SK-N-SH (cell line): ENCODE measurements at regions not wholly inside any gene's neighbourhood (a gene's known extent, or its start where the extent isn't known, plus 50 kb on each side); places are given as distances from the start of the nearest gene placed in this dataset.

ENCODE experiments used
- CHD2 ChIP-seq: fragments of 150-350 bp; IDR thresholded peaks from 2 replicates; pipeline ENCODE4 v1.6.1; 2018; ENCODE audit warnings: low read length; ENCODE audit not compliant: partially characterized antibody
- CTCF ChIP-seq: fragments of 200-600 bp; sonication (generic); IDR thresholded peaks from 2 replicates; pipeline ENCODE4 v1.6.1; 2017; ENCODE audit warnings: antibody characterized with exemption, mild to moderate bottlenecking, moderate library complexity
- ELF1 ChIP-seq: IDR thresholded peaks from 2 replicates; pipeline ENCODE4 v1.4.0; 2012
- NFIC ChIP-seq: IDR thresholded peaks from 2 replicates; pipeline ENCODE4 v1.4.0; 2012; ENCODE audit warnings: borderline replicate concordance
- PBX3 ChIP-seq: IDR thresholded peaks from 2 replicates; pipeline ENCODE4; 2012
- POLR2AphosphoS5 ChIP-seq: IDR thresholded peaks from 2 replicates; pipeline ENCODE4 v1.6.1; 2012; ENCODE audit warnings: low read depth, low read length
- RAD21 ChIP-seq: IDR thresholded peaks from 2 replicates; pipeline ENCODE4 v1.6.1; 2012; ENCODE audit warnings: mild to moderate bottlenecking, low read length
- ZBTB33 ChIP-seq: IDR thresholded peaks from 2 replicates; pipeline ENCODE4 v1.4.0; 2012; ENCODE audit warnings: low read depth, borderline replicate concordance
- TF ChIP-seq, protein P1 (sequence below): IDR thresholded peaks from 2 replicates; pipeline ENCODE4 v1.4.0; 2012; ENCODE audit warnings: low read depth

GRCh38 chr4:33218238-33218637 lies 2498.1 kb downstream of the PCDH7 start:
- TF ChIP-seq RAD21 (no peak), NFIC (no peak), ELF1 (no peak), CHD2 (no peak), PBX3 (no peak), CTCF (no peak), POLR2AphosphoS5 (no peak), ZBTB33 (no peak)
- TF ChIP-seq, protein P1, sequence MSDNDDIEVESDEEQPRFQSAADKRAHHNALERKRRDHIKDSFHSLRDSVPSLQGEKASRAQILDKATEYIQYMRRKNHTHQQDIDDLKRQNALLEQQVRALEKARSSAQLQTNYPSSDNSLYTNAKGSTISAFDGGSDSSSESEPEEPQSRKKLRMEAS, result no peak
